ENCODE measurements at regions not wholly inside any gene's neighbourhood (a gene's known extent, or its start where the extent isn't known, plus 50 kb on each side); places are given as distances from the start of the nearest gene placed in this dataset.
A peak's percentile ranks its signal among the peaks of the same experiment; 100 is the strongest.
"Not testable (repeated sequence)": the region's sequence is repeated elsewhere in the genome, so short reads cannot be mapped to it uniquely, and the experiment has no call there.

DNA sequence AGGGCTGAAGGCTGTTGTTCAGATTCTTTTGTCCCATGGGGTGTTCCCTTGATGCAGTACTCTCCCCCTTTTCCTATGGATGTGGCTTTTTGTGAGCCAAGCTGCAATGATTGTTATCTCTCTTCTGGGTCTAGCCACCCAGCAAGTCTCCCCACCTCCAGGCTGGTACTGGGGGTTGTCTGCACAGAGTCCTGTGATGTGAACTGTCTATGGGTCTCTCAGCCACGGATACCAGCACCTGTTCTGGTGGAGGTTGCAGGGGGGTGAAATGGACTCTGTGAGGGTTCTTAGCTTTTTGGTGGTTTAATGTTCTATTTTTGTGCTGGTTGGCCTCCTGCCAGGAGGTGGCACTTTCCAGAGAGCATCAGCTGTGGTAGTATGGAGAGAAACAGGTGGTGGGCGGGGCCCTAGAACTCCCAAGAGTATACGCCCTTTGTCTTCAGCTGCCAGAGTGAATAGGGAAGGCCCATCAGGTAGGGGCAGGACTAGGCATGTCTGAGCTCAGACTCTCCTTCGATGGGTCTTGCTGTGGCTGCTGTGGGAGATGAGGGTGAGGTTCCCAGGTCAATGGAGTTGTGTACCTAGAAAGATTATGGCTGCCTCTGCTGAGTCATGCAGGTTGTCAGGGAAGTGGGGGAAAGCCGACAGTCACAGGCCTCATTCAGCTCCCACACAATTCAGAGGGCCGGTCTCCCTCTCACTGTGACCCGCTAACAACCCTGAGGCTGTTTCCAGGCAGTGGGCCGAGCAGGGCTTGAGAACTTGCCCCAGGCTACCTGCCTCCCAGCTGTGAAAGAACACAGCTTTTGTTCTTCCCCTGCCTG lies 87.4 kb downstream of the DLEU7 start:
- Histone ChIP-seq H3K27ac (ENCODE audit: low read length) (peak overlapping the region; percentile 88), H3K9ac (ENCODE audit: low read depth, low read length) (peak overlapping the region; percentile 45), H3K4me2 (ENCODE audit: insufficient read depth, low read length) (peak overlapping the region; percentile 53), H3K4me1 (ENCODE audit: insufficient read depth, low read length) (peaks cover 56% of the 10 kb centered on the region), H3K4me3 (ENCODE audit: low read depth in 1 of 2, low read length in 2 of 2) (peak overlapping the region in 1 of 2 experiments; percentile 34; a peak in 1 of 4 replicates)
- H3K27me3 ChIP-seq (ENCODE audit: insufficient read depth, low read length, poor library complexity); H3K9me3 ChIP-seq (ENCODE audit: insufficient read depth, low read length, severe bottlenecking); H3K36me3 ChIP-seq (ENCODE audit: insufficient read depth, low read length); H3K79me2 ChIP-seq (ENCODE audit: insufficient read depth, low read length); H2AFZ ChIP-seq (ENCODE audit: low read depth, low read length); H4K20me1 ChIP-seq (ENCODE audit: insufficient read depth, low read length): not testable (repeated sequence)
- peak; percentile 97 for DNase-seq
- TF ChIP-seq CTCF (IDR thresholded peaks at IDR 0.05; ENCODE audit: borderline replicate concordance, extremely low read depth, low read length, poor library complexity, severe bottlenecking): peak; percentile 40
- peak; percentile 83 for ATAC-seq (ENCODE audit: insufficient read depth, low read depth)

- no peaks in the 10 kb centered on the region for H4K20me1 ChIP-seq (ENCODE audit: insufficient read depth, low read length)
- TF ChIP-seq CTCF (IDR thresholded peaks at IDR 0.05; ENCODE audit: borderline replicate concordance, extremely low read depth, low read length, poor library complexity, severe bottlenecking): no peak
- TF ChIP-seq EZH2 (IDR thresholded peaks at IDR 0.05; ENCODE audit: borderline replicate concordance, low read depth, low read length, severe bottlenecking): no peak
- peaks cover 63% of the 10 kb centered on the region for H3K4me1 ChIP-seq (ENCODE audit: insufficient read depth, low read length)
- ATAC-seq (ENCODE audit: insufficient read depth, low read depth) (no peak), DNase-seq (no peak)
- no peak overlapping the region for H2AFZ ChIP-seq (ENCODE audit: low read depth, low read length)
- H3K27ac ChIP-seq (ENCODE audit: low read length): peak overlapping the region; percentile 88
- H3K36me3 ChIP-seq (ENCODE audit: insufficient read depth, low read length): no peaks in the 10 kb centered on the region
- no peaks in the 10 kb centered on the region; the same call in 1 of the 2 replicates for H3K79me2 ChIP-seq (ENCODE audit: insufficient read depth, low read length)
- H3K27me3 ChIP-seq (ENCODE audit: insufficient read depth, low read length, poor library complexity): no peaks in the 10 kb centered on the region
- peak overlapping the region; percentile 45 for H3K9ac ChIP-seq (ENCODE audit: low read depth, low read length)
- peak overlapping the region in 1 of 2 experiments; percentile 3; a peak in 1 of 4 replicates for H3K4me3 ChIP-seq (ENCODE audit: low read depth in 1 of 2, low read length in 2 of 2)
- H3K4me2 ChIP-seq (ENCODE audit: insufficient read depth, low read length): peak overlapping the region; percentile 53
- H3K9me3 ChIP-seq (ENCODE audit: insufficient read depth, low read length, severe bottlenecking): no peaks in the 10 kb centered on the region
Measured at GRCh38 chr13:50757008-50757407, 86.5 kb downstream of the DLEU7 start.

DNA sequence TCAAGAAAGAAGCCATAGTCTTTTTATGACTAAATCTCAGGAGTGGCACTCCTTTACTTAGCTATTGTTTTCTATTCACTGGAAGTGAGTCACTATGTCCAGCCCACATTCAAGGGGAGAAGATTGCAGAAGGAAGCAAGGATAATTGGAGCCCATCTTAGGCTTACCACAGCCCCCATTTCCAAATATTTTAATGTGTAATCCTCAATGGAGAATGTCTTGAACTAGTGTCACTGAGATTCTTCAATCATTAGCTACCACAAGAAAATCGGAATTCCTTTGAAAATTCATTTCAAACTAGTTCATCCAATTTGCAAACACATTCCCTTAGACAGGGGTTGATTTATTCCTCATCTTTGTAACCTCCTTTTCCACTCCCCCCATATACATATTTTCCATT lies 84.7 kb downstream of the DLEU7 start:
- DNase-seq: no peak
- no peak for ATAC-seq (ENCODE audit: insufficient read depth, low read depth)
- Histone ChIP-seq H3K79me2 (ENCODE audit: insufficient read depth, low read length) (no peaks in the 10 kb centered on the region; the same call in 1 of the 2 replicates), H3K9me3 (ENCODE audit: insufficient read depth, low read length, severe bottlenecking) (no peaks in the 10 kb centered on the region), H3K4me2 (ENCODE audit: insufficient read depth, low read length) (no peak overlapping the region), H3K36me3 (ENCODE audit: insufficient read depth, low read length) (no peaks in the 10 kb centered on the region), H3K4me1 (ENCODE audit: insufficient read depth, low read length) (peaks cover 75% of the 10 kb centered on the region), H3K27ac (ENCODE audit: low read length) (peak overlapping the region; percentile 43), H3K27me3 (ENCODE audit: insufficient read depth, low read length, poor library complexity) (no peaks in the 10 kb centered on the region), H3K4me3 (ENCODE audit: low read depth in 1 of 2, low read length in 2 of 2) (no peak overlapping the region), H4K20me1 (ENCODE audit: insufficient read depth, low read length) (no peaks in the 10 kb centered on the region), H3K9ac (ENCODE audit: low read depth, low read length) (no peak overlapping the region), H2AFZ (ENCODE audit: low read depth, low read length) (no peak overlapping the region)
- TF ChIP-seq CTCF (IDR thresholded peaks at IDR 0.05; ENCODE audit: borderline replicate concordance, extremely low read depth, low read length, poor library complexity, severe bottlenecking): no peak
- TF ChIP-seq EZH2 (IDR thresholded peaks at IDR 0.05; ENCODE audit: borderline replicate concordance, low read depth, low read length, severe bottlenecking): no peak
